Right atrium auricular region (tissue), 2 donors: ENCODE measurements at regions not wholly inside any gene's neighbourhood (a gene's known extent, or its start where the extent isn't known, plus 50 kb on each side); places are given as distances from the start of the nearest gene placed in this dataset.

Source experiments
- DNase-seq: peaks from one replicate; pipeline ENCODE4 v3.0.0-alpha.2; 2019; ENCODE audit warnings: low spot score
- H3K27ac ChIP-seq, 2 donors: fragments of 200-600 bp; sonication (generic); 1 replicate in 1 of 2; 2 replicates in 1 of 2; pipeline ENCODE4 v1.5.1; 2016 to 2019
- H3K27me3 ChIP-seq, 2 donors: fragments of 200-600 bp; sonication (generic); one replicate each; pipeline versions ENCODE4 v1.5.1 to v1.6.0; 2017 to 2019
- H3K36me3 ChIP-seq: fragments of 200-600 bp; sonication (generic); one replicate; pipeline ENCODE4 v1.5.1; 2016
- H3K4me1 ChIP-seq, 2 donors: fragments of 200-600 bp; sonication (generic); one replicate each; pipeline versions ENCODE4 v1.5.1 to v1.6.0; 2017 to 2019
- H3K4me3 ChIP-seq, 2 donors: fragments of 200-600 bp; sonication (generic); 1 replicate in 1 of 2; 2 replicates in 1 of 2; pipeline ENCODE4 v1.5.1; 2017 to 2019; ENCODE audit warnings: mild to moderate bottlenecking in 1 of 2, moderate library complexity in 1 of 2
- H3K9me3 ChIP-seq, 2 donors: fragments of 200-600 bp; sonication (generic); one replicate each; pipeline ENCODE4 v1.5.1; 2019
- CTCF ChIP-seq, 2 donors: fragments of 200-600 bp; sonication (generic); IDR thresholded peaks; one replicate each; pipeline ENCODE4 v1.5.1; 2019; ENCODE audit warnings: antibody characterized with exemption in 2 of 2

GRCh38 chrX:80098038-80098437 is 83.5 kb downstream of the TBX22 start:
- Histone ChIP-seq H3K4me1 (no peaks in the 10 kb centered on the region), H3K9me3 (no peaks in the 10 kb centered on the region), H3K36me3 (no peaks in the 10 kb centered on the region), H3K27me3 (no peaks in the 10 kb centered on the region), H3K4me3 (no peak overlapping the region), H3K27ac (no peak overlapping the region)
- no peak for TF ChIP-seq CTCF (IDR thresholded peaks at IDR 0.05)
- DNase-seq = no peak

GRCh38 chrX:80120335-80120734 is 105.8 kb downstream of the TBX22 start:
- DNase-seq = no peak
- H3K4me1 ChIP-seq = no peaks in the 10 kb centered on the region
- H3K9me3 ChIP-seq = no peaks in the 10 kb centered on the region
- no peak overlapping the region for H3K4me3 ChIP-seq
- H3K27ac ChIP-seq = no peak overlapping the region
- TF ChIP-seq CTCF (IDR thresholded peaks at IDR 0.05) = no peak
- H3K36me3 ChIP-seq = no peaks in the 10 kb centered on the region
- no peaks in the 10 kb centered on the region for H3K27me3 ChIP-seq

GRCh38 chrX:80138938-80139337 is 124.4 kb downstream of the TBX22 start:
- H3K4me1 ChIP-seq = no peaks in the 10 kb centered on the region
- H3K27ac ChIP-seq = no peak overlapping the region
- no peaks in the 10 kb centered on the region for H3K9me3 ChIP-seq
- no peaks in the 10 kb centered on the region for H3K27me3 ChIP-seq
- no peak overlapping the region for H3K4me3 ChIP-seq
- no peak for TF ChIP-seq CTCF (IDR thresholded peaks at IDR 0.05)
- DNase-seq = no peak
- H3K36me3 ChIP-seq = no peaks in the 10 kb centered on the region

- Histone ChIP-seq H3K27me3 (no peaks in the 10 kb centered on the region), H3K4me1 (no peaks in the 10 kb centered on the region), H3K4me3 (no peak overlapping the region), H3K27ac (no peak overlapping the region), H3K36me3 (no peaks in the 10 kb centered on the region), H3K9me3 (no peaks in the 10 kb centered on the region)
- no peak for TF ChIP-seq CTCF (IDR thresholded peaks at IDR 0.05)
- DNase-seq = no peak
These were observed 125.0 kb downstream of the TBX22 start for GRCh38 chrX:80139564-80139963.

GRCh38 chrX:80170581-80170980 is 156.0 kb downstream of the TBX22 start:
- Histone ChIP-seq H3K27ac (no peak overlapping the region), H3K9me3 (no peaks in the 10 kb centered on the region), H3K27me3 (no peaks in the 10 kb centered on the region), H3K36me3 (no peaks in the 10 kb centered on the region), H3K4me1 (no peaks in the 10 kb centered on the region), H3K4me3 (no peak overlapping the region)
- no peak for DNase-seq
- TF ChIP-seq CTCF (IDR thresholded peaks at IDR 0.05) = no peak

- H3K4me3 ChIP-seq = no peak overlapping the region
- TF ChIP-seq CTCF (IDR thresholded peaks at IDR 0.05) = no peak
- no peaks in the 10 kb centered on the region for H3K27me3 ChIP-seq
- H3K4me1 ChIP-seq = no peaks in the 10 kb centered on the region
- no peaks in the 10 kb centered on the region for H3K36me3 ChIP-seq
- no peak overlapping the region for H3K27ac ChIP-seq
- no peak for DNase-seq
- H3K9me3 ChIP-seq = no peaks in the 10 kb centered on the region
These were observed 158.7 kb downstream of the TBX22 start for GRCh38 chrX:80173261-80173660.
